Renal cortex interstitium (tissue), 11 donors: ENCODE measurements at regions not wholly inside any gene's neighbourhood (a gene's known extent, or its start where the extent isn't known, plus 50 kb on each side); places are given as distances from the start of the nearest gene placed in this dataset.
"Not testable (repeated sequence)": the region's sequence is repeated elsewhere in the genome, so short reads cannot be mapped to it uniquely, and the experiment has no call there.

ENCODE experiments used
- DNase-seq, 11 donors: peaks; one replicate each; pipeline ENCODE4 v3.0.0-alpha.2; 2013; ENCODE audit warnings: low read depth in 9 of 11, low spot score in 4 of 11; ENCODE audit errors: extremely low read depth in 1 of 11

DNA sequence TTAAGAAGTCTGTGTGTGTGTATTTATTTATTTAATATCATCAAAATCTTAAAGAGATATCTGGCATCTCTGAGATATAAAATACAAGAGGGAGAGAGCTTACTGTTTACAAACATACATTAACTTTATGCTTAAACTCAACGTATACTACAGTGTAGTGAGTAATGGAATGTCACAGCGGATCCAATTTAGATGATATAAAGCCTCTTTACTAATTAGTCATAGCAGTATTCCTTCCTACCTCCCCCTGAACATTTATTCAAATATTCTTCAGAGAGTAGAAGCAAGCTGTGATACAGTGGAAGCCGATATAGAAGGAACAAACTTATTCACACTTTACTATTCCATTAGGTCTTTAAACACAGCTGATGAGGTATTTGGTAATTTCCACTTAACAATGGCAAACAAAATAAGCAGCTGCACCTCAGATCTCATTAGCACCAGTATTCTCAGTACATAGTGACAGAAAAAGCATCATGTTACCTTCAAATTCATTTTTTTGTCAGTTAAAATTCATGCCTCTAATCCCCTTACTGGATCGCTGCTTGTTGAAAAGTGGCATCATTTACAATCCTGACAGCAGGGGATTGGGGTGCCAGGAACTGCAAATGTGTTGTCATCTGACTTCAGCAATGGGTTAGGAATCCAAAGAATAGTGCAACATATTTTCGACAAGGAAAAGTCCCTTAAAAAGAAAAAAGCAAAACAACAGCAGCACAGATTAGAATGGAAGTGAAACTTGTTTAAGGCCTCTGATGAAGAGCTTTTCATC is 658.7 kb upstream of the EPHA5 start:
- no peak for DNase-seq

DNA sequence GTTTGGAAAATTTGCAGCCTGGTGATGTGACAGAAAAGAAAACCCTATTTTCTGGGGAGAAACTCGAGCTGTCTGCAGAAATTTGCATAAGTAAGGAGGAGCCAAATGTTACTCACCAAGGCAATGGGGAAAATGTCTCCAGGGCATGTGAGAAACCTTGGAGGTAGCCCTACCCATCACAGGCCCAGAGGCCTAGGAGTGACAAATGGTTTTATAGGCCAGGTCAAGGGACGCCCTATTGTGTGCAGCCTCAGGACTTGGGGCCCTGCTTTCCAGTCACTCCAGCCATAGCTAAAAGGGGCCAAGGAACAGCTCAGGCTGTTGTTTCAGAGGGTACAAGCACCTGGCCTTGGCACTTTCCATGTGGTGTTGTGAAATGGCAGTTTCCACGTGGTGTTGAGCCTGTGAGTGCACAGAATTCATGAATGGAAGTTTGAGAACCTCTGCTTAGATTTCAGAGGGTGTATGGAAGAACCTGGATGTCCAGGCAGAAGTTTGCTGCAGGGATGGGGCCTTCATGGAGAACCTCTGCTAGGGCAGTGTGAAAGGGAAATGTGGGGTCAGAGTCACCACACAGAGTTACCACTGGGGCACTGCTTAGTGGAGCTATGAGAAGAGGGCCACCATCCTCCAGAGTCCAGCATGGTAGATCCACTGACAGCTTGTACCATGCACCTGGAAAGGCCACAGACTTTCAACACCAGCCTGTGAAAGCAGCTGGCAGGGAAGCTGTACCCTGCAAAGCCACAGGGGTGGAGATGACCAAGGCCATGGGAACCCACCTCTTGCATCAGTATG is 637.6 kb upstream of the EPHA5 start:
- no peak for DNase-seq

DNA sequence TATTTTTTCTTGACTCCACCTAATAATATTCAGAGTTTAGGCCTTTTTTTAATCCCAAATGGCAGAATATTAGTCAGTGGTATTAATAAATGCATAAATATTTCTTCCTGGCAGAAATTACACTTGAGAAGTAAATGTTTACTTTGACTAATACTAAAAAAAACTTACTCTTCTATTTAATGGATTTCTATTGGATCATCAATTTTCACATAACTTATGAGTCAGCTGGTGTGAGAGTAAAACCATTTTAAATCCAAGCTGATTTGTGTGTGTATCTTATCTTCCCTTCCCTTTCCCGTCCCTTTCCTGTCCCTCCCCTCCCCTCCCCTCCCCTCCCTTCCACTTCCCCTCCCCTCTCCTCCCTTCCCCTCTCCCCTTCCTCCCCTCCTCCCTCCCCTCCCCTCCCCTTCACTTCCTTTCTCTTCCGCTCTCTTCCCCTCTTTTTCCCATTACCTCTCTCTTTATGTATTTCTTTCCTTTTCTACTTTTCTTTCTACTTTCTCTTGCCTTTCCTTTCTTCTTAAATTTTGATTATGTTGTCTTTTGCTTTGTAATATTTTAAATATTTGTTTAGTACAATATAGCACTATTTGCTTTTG is 630.1 kb upstream of the EPHA5 start:
- DNase-seq: no peak

DNA sequence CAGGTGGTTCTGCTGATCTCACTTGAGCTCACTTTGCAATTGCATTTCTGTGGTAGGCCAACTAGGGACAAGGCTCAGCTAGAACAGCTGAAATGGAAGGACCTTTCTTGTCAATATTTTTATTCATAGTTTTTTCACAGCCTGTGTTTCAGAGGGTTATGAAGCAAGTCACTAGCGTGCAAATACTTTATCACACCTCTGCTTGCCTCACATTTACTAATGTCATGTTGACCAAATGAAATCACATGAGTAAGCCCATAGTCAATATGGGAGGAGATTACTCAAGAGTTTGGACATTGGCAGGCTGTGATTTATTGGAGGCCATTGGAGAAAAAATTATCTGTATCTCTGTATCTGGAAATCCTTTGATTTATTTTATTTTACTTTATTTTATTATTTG is 628.3 kb upstream of the EPHA5 start:
- DNase-seq: no peak

DNA sequence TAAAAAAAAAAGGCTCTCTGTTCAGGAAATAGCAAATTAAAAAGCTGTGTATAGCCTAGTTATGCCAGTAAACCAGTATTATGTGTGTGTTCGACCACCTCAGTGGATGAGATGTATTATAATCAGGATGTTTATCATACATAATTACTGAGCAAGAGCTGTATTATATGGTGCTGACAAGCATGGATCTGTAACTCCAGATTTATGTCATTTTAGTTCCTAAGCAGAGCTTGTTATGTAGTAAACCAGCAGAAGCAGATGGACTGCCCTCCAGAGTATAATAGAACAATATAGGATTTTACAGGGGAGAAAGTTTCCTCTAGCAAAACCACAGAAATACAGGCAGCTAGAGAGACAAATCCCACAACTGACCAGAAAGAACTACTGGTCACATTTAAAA is 627.4 kb upstream of the EPHA5 start:
- DNase-seq: no peak

DNA sequence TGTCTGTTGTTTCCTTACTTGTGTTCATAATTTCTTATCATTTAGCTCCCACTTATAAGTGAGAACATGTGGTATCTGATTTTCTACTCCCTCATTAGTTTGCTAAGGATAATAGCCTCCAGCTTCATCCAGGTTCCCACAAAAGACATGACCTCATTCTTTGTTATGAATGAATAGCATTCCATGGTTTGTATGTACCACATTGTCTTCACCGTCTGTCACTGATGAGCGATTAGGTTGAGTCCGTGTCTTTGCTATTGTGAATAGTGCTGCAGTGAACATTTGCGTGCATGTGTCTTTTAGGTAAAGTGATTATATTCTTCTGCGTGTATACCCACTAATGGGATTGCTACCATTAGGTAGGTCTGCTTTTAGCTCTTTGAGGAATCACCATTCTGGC is 624.3 kb upstream of the EPHA5 start:
- DNase-seq: no peak

DNA sequence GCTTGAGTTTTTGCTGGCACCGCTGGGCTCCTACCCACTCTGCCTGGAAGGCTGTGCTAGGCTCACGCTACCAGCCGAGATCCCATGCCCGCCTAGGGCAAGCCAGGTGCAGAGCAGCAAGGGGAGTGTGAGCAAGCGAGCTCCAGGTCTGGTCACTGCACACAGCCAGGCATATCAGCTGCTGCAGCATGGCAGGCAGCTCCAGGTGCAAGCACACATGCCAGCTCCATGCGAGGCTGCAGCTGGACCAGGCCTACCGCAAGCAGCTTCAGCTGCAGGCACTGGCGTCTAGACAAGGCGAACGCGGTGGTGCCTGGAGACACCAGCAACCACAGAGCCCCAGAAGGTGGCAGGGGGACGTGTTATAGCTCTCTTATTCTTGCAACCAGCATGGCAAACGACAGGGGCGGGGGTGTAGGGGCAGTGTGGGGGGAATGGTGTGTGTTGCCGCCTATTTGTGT is 614.7 kb upstream of the EPHA5 start:
- no peak for DNase-seq

DNA sequence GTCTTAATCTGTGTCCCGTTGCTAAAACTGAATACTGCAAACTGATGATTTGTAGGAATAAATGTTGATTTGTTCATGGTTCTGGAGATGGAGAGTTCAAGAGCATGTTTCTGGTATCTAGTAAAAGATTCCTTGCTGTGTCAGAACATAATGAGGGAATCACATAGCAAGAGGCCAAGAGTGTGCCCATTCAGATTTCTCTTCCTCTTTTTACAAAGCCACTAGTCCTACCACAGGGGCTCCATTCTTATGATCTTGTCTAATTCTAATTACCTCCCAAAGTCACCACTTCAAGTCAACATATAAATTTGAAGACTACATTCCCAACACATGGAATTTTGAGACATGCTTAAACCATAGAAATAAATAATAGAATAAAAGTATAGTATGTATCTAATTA is 608.8 kb upstream of the EPHA5 start:
- no peak for DNase-seq

DNA sequence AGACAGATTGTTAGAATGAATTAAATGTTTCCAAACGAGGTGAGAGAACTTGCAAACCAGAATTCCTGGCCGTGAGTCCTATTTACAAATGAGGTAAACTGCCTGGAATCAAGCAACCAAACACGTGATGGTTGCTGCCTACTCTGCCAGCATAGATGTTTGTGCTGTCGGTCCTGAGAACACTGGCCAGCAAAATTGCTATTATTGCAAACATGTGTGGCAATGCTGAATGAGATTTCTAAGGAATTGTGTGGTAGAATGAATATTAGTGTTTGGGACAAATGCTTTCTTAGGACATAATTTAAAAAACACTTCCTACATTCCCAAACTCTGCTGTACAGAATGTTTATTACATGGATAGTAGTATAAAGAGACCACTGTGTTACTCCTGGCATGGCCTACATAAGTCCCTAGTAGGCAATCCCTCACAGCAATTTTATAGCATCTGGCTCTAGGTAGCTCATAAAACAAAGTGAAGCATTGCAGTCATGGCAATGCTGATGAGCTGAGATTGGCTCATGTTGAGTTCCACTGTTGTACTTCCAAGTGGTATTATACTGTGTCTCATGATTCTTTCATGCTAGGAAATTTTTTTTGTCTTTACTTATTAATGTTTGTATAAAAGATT is 605.2 kb upstream of the EPHA5 start:
- DNase-seq: no peak

DNA sequence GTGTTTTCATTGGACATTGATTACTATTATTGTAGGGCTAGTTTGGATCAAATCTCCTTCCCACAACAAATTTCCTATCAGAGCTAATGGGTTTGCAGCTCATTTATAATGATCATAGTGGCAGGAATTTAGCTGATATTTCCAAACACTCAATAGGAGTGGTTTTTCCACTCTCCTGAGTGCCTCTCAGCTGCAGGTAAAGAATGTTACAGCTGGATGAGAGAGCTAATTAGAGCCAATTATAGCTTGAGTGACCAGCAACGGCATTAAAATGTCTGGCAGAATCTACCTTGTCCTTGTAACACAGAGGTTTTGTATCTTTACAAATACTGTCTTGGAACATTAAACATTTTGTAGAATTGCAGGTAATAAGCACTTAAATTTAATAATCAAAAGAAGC is 602.8 kb upstream of the EPHA5 start:
- DNase-seq: no peak

DNA sequence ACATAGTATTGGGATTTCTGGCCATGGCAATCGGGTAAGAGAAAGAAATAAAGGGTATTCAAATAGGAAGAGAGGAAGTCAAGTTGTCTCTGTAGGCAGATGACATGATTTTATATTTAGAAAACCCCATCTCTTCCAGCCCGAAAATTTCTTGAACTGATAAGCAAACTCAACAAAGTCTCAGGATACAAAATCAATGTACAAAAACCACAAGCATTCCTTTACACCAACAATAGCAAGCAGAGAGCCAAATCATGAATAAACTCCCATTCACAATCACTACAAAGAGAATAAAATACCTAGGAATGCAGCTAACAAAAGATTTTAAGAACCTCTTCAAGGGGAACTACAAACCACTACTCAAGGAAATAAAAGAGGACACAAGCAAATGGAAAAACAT is 600.1 kb upstream of the EPHA5 start:
- DNase-seq: not testable (repeated sequence)

DNA sequence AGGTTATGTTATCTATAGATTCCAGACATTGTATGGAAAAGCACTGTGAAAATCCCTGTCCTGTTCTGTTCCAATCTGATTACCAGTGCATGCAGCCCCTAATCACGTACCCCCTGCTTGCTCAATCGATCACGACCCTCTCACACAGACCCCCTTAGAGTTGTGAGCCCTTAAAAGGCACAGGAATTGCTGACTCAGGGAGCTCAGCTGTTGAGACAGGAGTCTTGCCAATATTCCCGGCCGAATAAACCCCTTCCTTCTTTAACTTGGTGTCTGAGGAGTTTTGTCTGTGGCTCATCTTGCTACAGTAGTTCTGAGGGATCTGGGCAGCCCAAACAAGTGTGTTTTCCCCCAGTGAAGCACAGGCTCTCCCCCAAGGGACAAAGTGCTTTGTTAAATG is 596.3 kb upstream of the EPHA5 start:
- DNase-seq: not testable (repeated sequence)

DNA sequence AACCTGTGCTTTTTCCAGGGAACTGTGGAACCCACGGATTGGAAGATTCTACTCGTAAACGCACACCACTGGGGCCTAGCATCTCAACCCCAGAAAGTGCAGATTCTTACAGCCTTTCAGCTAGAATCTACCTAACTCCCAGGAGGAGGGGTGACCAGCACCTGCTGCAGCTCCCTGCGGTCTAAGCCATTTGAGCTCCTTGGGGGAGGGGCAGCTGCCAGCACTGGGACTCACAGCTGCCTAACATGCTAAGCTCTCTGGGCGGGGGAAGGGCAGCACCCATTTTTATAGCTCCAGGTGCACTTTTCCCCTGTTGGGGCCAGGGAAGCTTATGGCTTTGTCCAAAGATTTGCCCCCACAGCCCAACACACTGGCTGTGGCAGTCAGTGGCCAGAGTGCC is 595.7 kb upstream of the EPHA5 start:
- no peak for DNase-seq

DNA sequence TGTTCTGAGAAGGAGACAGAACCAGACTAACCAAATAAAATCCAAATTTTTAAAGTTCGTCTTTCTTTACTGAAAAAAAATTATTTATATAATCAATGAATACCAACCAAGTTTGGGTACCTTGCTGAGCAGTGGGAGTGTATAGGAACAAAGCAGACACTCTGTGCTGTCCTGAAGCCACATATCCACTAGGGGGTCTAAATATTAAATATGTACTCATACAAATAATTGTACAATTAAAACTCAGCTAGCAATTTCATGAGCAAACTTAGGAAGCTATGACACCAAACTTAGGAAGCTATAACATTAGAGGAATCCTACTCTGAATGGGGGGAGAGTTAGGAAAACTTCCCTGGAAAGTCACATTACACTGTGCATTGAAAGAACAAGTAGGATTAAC is 582.0 kb upstream of the EPHA5 start:
- DNase-seq: no peak

DNA sequence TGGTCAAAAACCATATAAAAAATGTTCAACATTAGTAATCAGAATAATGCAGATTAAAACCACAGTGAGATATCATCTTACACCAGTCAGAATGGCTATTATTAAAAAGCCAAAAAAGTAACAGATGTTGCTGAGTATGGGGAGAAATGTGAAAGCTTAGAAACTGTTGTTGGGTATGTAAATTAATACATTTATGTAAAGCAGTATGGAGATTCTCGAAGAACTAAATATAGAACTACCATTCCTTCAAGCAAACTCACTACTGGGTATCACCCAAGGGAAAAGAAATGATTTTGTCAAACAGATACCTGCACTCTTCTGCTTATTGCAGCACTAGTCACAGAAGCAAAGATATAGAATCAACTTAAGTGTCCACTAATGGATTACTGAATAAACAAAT is 576.4 kb upstream of the EPHA5 start:
- no peak for DNase-seq

DNA sequence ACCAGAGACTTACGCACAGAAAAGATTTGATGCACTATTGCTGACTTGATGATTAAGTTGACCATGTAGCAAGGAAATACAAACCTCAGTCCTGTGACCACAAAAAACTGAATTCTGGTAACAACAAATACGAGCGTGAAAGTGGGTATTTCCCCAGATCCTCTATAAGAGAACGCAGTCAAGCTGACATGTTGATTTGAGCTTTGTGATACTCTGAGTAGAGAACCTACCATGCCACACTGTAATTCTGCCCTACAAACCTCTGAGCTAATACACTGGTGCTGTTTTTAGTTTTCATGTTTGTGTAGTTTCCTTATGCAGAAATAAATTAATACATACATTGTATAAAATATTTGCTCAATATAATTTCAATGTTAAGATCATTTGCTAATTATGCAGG is 565.6 kb upstream of the EPHA5 start:
- no peak for DNase-seq

DNA sequence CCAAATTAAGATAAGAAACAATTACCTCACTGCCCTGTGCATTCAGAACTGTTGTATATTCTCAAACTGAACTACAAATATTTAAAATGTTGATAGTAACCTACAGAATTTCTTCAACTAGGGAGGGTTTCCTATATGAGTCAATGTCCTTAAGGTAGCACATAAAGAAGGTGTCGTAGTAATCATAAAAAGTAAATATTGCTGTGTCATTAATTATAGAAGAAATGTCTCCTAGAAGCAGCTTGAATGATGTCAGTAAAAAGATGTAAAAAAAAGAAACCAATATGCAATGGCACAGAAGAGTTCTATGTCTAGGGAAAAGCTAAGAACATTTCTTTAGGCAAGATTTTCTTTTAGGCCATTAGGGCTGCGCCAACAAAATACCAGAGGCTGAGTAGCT is 559.6 kb upstream of the EPHA5 start:
- DNase-seq: no peak

DNA sequence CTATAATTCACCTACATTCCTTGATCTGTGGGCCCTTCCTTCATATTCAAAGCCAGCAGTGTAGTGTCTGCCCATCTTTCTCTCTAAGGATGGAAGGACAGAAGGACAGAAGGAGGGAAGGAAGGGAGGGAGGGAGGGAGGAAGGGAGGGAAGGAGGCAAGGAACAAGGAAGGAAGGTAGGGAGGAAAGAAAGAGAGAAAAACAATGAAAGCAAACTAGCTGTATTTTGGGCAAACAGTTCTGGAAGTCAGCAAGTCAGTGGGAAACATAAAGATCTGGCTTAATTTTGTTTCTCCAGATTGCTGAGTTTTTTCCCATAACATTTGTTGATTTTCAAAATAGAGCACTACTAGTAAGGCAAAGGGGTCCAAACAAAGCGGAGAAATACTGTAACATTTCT is 555.2 kb upstream of the EPHA5 start:
- DNase-seq: no peak

DNA sequence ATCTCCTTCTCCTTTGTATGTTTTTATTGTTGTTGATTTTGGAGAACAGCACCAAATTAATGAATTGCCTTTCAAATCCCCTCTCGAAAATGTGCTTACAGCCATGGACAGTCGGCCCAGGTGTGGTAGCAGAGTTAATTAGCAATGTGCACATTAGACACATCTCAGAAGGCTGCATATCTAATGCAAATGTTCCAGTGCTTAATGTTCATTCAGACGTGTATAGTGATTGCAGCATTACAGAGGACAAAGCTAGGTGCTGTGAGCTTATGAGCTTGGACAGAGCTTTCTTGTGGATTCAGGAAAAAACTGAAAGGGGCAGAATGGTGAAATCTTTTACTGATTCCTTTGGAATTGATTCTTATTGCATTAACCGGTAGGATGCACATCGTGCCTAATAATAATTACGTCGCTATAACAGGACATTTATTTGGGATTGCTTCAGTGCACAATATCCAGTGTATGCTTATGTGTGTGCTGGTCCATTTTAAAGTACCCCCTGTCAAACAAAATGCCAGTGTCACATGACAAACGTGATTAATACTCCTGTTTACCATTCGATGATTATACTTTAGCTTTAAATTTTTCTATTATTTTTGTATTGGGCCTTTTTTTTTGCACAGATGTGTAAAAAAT is 552.9 kb upstream of the EPHA5 start:
- DNase-seq: no peak
